ENCODE measurements at regions not wholly inside any gene's neighbourhood (a gene's known extent, or its start where the extent isn't known, plus 50 kb on each side); places are given as distances from the start of the nearest gene placed in this dataset.
"Not testable (repeated sequence)": the region's sequence is repeated elsewhere in the genome, so short reads cannot be mapped to it uniquely, and the experiment has no call there.

DNA sequence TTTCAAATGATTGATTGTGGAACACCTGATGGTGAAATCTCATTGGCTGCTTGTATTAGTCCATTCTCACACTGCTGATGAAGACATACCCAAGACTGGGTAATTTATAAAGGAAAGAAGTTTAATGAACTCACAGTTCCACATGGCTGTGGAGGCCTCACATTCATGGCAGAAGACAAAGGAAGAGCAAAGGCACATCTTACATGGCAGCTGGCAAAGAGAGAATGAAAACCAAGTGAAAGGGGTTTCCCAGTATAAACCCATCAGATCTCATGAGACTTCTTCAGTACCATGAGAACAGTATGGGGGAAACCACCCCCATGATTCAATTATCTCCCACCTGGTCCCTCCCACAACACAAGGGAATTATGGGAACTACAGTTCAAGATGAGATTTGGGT, 70.9 kb upstream of the ZNF469 start:
- Histone ChIP-seq H3K27me3 (ENCODE audit: control insufficient read depth in 3 of 3, insufficient read depth in 3 of 3, low read length in 3 of 3) (peaks cover 0 to 21% (median 10%) of the 10 kb centered on the region in 3 donors), H3K4me1 (ENCODE audit: control insufficient read depth in 3 of 3, insufficient read depth in 3 of 3, low read length in 3 of 3) (peaks cover 3 to 19% (median 13%) of the 10 kb centered on the region in 3 donors)
- not testable (repeated sequence) for H3K4me3 ChIP-seq (ENCODE audit: low read length in 3 of 3); H3K36me3 ChIP-seq (ENCODE audit: control insufficient read depth in 3 of 3, insufficient read depth in 3 of 3, low read length in 3 of 3); H3K9me3 ChIP-seq (ENCODE audit: control insufficient read depth in 3 of 3, low read length in 3 of 3); H3K9ac ChIP-seq (ENCODE audit: low read depth in 1 of 3, low read length in 3 of 3); H3K27ac ChIP-seq (ENCODE audit: low read depth, low read length)

DNA sequence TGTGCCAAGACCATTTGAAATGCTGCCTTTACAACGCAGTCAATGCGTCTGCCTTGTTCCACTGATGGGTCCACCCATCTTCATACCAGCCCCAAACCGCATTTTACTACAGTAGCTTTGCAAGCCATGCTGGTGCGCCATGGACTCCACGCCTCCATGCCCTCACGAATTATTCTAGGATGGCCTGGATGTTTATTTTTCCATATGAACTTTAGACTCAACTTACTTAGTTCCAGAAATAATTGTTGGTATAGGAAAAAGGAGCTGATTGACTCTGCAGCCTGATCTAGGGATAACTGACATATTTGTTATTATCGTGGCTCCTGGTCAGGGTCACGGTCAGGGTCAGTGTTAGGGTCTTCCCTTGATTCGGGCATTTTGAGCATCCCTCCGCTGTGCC, 70.0 kb upstream of the ZNF469 start:
- Histone ChIP-seq H3K4me3 (ENCODE audit: low read length in 3 of 3) (no peak overlapping the region), H3K9ac (ENCODE audit: low read depth in 1 of 3, low read length in 3 of 3) (no peak overlapping the region), H3K27me3 (ENCODE audit: control insufficient read depth in 3 of 3, insufficient read depth in 3 of 3, low read length in 3 of 3) (peaks cover 5 to 26% (median 14%) of the 10 kb centered on the region in 3 donors), H3K36me3 (ENCODE audit: control insufficient read depth in 3 of 3, insufficient read depth in 3 of 3, low read length in 3 of 3) (no peaks in the 10 kb centered on the region), H3K9me3 (ENCODE audit: control insufficient read depth in 3 of 3, low read length in 3 of 3) (no peaks in the 10 kb centered on the region), H3K4me1 (ENCODE audit: control insufficient read depth in 3 of 3, insufficient read depth in 3 of 3, low read length in 3 of 3) (peaks cover 5 to 16% (median 11%) of the 10 kb centered on the region in 3 donors), H3K27ac (ENCODE audit: low read depth, low read length) (no peak overlapping the region)

DNA sequence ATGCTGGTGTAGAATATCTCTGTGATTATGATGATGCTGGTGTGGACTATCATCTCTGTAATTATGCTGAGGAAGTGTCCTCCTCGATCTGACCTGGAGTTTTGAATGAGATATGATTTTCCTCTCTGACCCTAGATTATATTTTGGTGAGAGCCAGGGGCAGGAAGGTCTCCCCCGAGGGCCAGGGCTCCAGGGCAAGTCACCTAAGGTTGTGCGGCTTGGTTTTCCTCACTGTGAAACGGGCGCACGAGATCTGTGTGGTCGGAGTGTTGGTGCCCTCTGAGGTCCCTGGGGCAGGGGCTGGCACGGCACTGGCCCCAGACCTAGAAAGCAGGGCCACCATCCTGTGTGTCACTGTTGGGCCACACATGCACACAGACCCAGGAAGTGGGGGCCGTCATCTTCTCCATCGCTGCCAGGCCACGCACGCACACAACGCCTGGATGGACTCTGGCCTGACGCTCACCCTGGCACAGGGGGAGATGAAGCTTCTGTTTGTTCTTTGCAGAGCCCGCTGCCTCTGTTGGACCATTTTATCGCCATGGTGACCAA, 67.7 kb upstream of the ZNF469 start:
- Histone ChIP-seq H3K27ac (ENCODE audit: low read depth, low read length) (no peak overlapping the region), H3K27me3 (ENCODE audit: control insufficient read depth in 3 of 3, insufficient read depth in 3 of 3, low read length in 3 of 3) (peaks cover 5 to 26% (median 14%) of the 10 kb centered on the region in 3 donors), H3K36me3 (ENCODE audit: control insufficient read depth in 3 of 3, insufficient read depth in 3 of 3, low read length in 3 of 3) (no peaks in the 10 kb centered on the region), H3K4me3 (ENCODE audit: low read length in 3 of 3) (no peak overlapping the region), H3K9ac (ENCODE audit: low read depth in 1 of 3, low read length in 3 of 3) (no peak overlapping the region), H3K4me1 (ENCODE audit: control insufficient read depth in 3 of 3, insufficient read depth in 3 of 3, low read length in 3 of 3) (peaks cover 6 to 16% (median 9%) of the 10 kb centered on the region in 3 donors), H3K9me3 (ENCODE audit: control insufficient read depth in 3 of 3, low read length in 3 of 3) (no peaks in the 10 kb centered on the region)

DNA sequence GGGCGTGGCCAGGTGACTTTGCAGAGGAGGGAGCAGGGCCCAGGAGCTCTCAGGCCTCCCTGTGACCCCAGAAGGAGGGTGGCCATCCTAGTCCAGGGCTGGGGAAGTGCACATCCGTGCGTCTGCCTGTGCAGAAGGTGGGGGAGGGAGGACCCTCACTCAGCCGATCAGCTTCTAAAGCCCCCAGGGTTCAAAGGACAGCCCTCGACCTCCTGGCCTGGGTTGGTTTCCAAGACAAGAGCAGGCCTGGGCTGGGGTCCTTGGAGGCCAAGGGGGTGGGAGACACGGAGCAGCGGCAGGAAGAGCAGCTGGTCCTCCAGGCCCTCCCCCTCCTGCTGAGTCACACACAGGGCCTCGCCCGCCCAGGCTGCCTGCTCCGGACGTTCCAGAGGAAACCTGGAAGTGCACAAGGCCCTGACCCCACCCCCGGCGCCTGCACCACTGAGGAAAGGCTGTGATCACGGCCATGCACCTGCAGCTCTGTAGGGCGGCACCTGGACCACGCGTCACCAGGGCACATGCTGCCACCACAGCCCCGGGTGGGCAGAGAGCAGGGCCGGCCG, 67.1 kb upstream of the ZNF469 start:
- Histone ChIP-seq H3K4me3 (ENCODE audit: low read length in 3 of 3) (no peak overlapping the region), H3K4me1 (ENCODE audit: control insufficient read depth in 3 of 3, insufficient read depth in 3 of 3, low read length in 3 of 3) (peaks cover 6 to 16% (median 9%) of the 10 kb centered on the region in 3 donors), H3K27ac (ENCODE audit: low read depth, low read length) (no peak overlapping the region), H3K9me3 (ENCODE audit: control insufficient read depth in 3 of 3, low read length in 3 of 3) (no peaks in the 10 kb centered on the region), H3K27me3 (ENCODE audit: control insufficient read depth in 3 of 3, insufficient read depth in 3 of 3, low read length in 3 of 3) (peaks cover 5 to 26% (median 14%) of the 10 kb centered on the region in 3 donors), H3K9ac (ENCODE audit: low read depth in 1 of 3, low read length in 3 of 3) (peak overlapping the region in 1 of 3 donors; percentile 16), H3K36me3 (ENCODE audit: control insufficient read depth in 3 of 3, insufficient read depth in 3 of 3, low read length in 3 of 3) (no peaks in the 10 kb centered on the region)

DNA sequence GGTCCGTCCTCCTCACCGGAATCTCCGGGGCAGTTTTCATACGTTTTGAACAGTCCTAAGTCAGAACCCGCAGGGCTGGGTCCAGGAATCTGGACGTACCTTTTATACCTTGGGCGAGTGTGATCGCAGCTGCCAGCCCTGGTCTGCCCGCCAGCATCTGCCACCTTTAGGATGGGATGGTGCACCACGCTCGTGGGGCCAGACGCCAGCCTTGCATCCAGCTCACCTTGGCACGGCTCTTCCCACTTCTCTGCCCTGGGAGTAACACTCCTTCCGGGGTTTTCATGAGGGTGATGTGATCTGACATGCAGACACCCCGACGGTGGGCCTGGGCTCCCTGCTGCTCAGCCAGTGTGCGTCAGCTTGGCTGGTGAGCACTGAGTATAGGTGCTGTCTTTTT, 66.6 kb upstream of the ZNF469 start:
- H3K9me3 ChIP-seq (ENCODE audit: control insufficient read depth in 3 of 3, low read length in 3 of 3) = no peaks in the 10 kb centered on the region
- H3K4me1 ChIP-seq (ENCODE audit: control insufficient read depth in 3 of 3, insufficient read depth in 3 of 3, low read length in 3 of 3) = peaks cover 6 to 16% (median 9%) of the 10 kb centered on the region in 3 donors
- H3K27me3 ChIP-seq (ENCODE audit: control insufficient read depth in 3 of 3, insufficient read depth in 3 of 3, low read length in 3 of 3) = peaks cover 5 to 22% (median 14%) of the 10 kb centered on the region in 3 donors
- no peak overlapping the region for H3K27ac ChIP-seq (ENCODE audit: low read depth, low read length)
- no peak overlapping the region for H3K9ac ChIP-seq (ENCODE audit: low read depth in 1 of 3, low read length in 3 of 3)
- no peaks in the 10 kb centered on the region for H3K36me3 ChIP-seq (ENCODE audit: control insufficient read depth in 3 of 3, insufficient read depth in 3 of 3, low read length in 3 of 3)
- H3K4me3 ChIP-seq (ENCODE audit: low read length in 3 of 3) = no peak overlapping the region

DNA sequence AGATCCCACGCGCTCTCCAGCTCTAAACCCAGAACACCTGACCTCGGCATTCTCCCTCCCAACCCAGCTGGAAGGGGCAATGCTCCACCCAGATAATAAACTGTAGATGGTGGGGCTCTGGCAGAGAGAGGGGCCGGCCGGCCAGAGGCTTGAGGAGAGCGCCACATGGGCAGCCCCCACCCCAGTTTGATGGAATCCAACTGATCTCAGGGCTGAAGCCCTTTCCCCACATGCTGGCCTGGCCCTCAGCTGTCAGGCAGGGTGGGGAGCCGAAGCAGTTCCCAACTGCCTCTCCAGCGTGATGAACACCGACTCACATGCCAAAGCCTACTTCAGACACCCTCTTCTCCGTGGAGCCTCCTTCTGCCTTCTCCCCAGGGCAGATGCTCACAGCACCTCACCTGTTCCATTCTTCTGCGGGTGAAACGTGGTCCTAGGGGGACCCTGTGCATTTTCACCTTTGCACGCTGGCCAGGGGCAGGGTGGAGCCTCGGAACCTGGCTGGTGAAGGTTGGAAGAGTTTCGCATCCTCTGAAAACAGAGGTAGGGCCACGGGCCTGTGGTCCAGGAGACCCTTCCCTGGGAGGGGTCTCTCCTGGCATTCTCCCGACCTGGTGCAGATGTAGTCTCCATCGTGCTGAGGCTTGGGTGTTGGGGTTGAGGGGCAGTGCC, 65.7 kb upstream of the ZNF469 start:
- Histone ChIP-seq H3K27ac (ENCODE audit: low read depth, low read length) (no peak overlapping the region), H3K9me3 (ENCODE audit: control insufficient read depth in 3 of 3, low read length in 3 of 3) (no peaks in the 10 kb centered on the region), H3K9ac (ENCODE audit: low read depth in 1 of 3, low read length in 3 of 3) (no peak overlapping the region), H3K27me3 (ENCODE audit: control insufficient read depth in 3 of 3, insufficient read depth in 3 of 3, low read length in 3 of 3) (peaks cover 5 to 22% (median 14%) of the 10 kb centered on the region in 3 donors), H3K36me3 (ENCODE audit: control insufficient read depth in 3 of 3, insufficient read depth in 3 of 3, low read length in 3 of 3) (no peaks in the 10 kb centered on the region), H3K4me1 (ENCODE audit: control insufficient read depth in 3 of 3, insufficient read depth in 3 of 3, low read length in 3 of 3) (peaks cover 6 to 16% (median 9%) of the 10 kb centered on the region in 3 donors), H3K4me3 (ENCODE audit: low read length in 3 of 3) (no peak overlapping the region)

DNA sequence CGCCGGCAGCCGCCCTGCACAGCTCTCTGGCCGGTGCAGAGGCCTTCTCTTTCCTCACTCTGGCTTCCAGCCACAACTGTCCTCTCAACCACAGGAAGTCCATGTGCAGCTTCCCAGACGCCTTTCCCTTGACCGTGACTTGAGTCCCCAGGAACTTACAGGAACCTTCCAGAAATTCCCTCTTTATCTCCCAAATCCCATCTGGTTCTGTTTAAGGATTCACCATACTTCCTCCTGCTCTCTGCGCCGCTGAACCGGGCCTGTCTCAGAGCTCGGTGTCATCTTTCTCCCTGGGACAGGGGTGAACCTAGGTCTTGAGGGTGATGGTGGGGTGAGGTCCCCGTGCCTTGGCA, 65.2 kb upstream of the ZNF469 start:
- Histone ChIP-seq H3K4me3 (ENCODE audit: low read length in 3 of 3) (no peak overlapping the region), H3K27ac (ENCODE audit: low read depth, low read length) (no peak overlapping the region), H3K4me1 (ENCODE audit: control insufficient read depth in 3 of 3, insufficient read depth in 3 of 3, low read length in 3 of 3) (peaks cover 6 to 16% (median 9%) of the 10 kb centered on the region in 3 donors), H3K9me3 (ENCODE audit: control insufficient read depth in 3 of 3, low read length in 3 of 3) (no peaks in the 10 kb centered on the region), H3K36me3 (ENCODE audit: control insufficient read depth in 3 of 3, insufficient read depth in 3 of 3, low read length in 3 of 3) (no peaks in the 10 kb centered on the region), H3K9ac (ENCODE audit: low read depth in 1 of 3, low read length in 3 of 3) (no peak overlapping the region), H3K27me3 (ENCODE audit: control insufficient read depth in 3 of 3, insufficient read depth in 3 of 3, low read length in 3 of 3) (peaks cover 5 to 22% (median 15%) of the 10 kb centered on the region in 3 donors)

DNA sequence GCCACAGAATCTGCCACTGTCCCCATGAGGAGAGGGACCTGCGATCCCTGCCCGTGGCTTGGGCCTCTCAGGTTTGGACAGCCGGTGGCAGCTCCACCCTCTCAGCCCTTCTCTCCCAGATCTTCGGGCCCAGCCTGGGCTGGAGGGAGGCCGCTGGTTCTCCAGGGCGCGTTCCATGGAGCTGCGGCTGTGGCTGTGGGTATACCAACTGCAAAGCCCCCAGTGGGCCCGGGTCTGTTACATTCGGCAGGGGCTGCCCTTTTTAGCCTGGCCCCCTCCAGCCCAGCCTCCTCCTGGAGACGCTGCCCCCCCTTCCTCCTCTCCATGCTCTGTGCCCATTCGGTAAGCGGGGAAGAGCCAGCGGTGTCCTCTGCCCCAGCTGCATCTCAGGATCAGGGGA, 64.7 kb upstream of the ZNF469 start:
- Histone ChIP-seq H3K4me1 (ENCODE audit: control insufficient read depth in 3 of 3, insufficient read depth in 3 of 3, low read length in 3 of 3) (peaks cover 6 to 16% (median 9%) of the 10 kb centered on the region in 3 donors), H3K36me3 (ENCODE audit: control insufficient read depth in 3 of 3, insufficient read depth in 3 of 3, low read length in 3 of 3) (no peaks in the 10 kb centered on the region), H3K27me3 (ENCODE audit: control insufficient read depth in 3 of 3, insufficient read depth in 3 of 3, low read length in 3 of 3) (peaks cover 5 to 22% (median 17%) of the 10 kb centered on the region in 3 donors), H3K9ac (ENCODE audit: low read depth in 1 of 3, low read length in 3 of 3) (no peak overlapping the region), H3K9me3 (ENCODE audit: control insufficient read depth in 3 of 3, low read length in 3 of 3) (no peaks in the 10 kb centered on the region), H3K4me3 (ENCODE audit: low read length in 3 of 3) (no peak overlapping the region), H3K27ac (ENCODE audit: low read depth, low read length) (no peak overlapping the region)

DNA sequence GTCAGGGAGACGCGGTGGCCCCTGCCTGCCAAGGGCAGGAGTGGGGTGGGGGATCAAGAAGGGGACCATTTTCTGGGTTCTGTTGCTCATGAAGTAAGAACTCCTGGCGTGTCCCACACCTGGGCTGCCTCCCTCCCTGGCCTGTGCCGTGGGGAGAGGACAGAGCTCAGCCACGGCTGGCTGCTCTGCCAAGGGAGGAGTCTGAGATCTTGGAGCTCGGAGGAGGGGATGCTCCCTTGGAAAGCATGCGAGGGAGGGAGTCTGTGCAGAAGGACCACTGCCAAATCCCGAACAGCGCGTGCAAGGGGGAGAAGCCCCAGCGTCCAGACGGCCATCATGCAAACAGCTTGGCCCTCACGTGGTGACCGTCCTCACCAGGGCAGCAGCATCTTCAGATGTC, 64.2 kb upstream of the ZNF469 start:
- no peak overlapping the region for H3K4me3 ChIP-seq (ENCODE audit: low read length in 3 of 3)
- no peaks in the 10 kb centered on the region for H3K36me3 ChIP-seq (ENCODE audit: control insufficient read depth in 3 of 3, insufficient read depth in 3 of 3, low read length in 3 of 3)
- no peak overlapping the region for H3K9ac ChIP-seq (ENCODE audit: low read depth in 1 of 3, low read length in 3 of 3)
- no peak overlapping the region for H3K27ac ChIP-seq (ENCODE audit: low read depth, low read length)
- H3K9me3 ChIP-seq (ENCODE audit: control insufficient read depth in 3 of 3, low read length in 3 of 3) = no peaks in the 10 kb centered on the region
- peaks cover 5 to 22% (median 17%) of the 10 kb centered on the region in 3 donors for H3K27me3 ChIP-seq (ENCODE audit: control insufficient read depth in 3 of 3, insufficient read depth in 3 of 3, low read length in 3 of 3)
- peaks cover 6 to 16% (median 9%) of the 10 kb centered on the region in 3 donors for H3K4me1 ChIP-seq (ENCODE audit: control insufficient read depth in 3 of 3, insufficient read depth in 3 of 3, low read length in 3 of 3)

Measured in skeletal muscle tissue (tissue), 3 donors.